RPMI8226 (cell line): ENCODE measurements at regions not wholly inside any gene's neighbourhood (a gene's known extent, or its start where the extent isn't known, plus 50 kb on each side); places are given as distances from the start of the nearest gene placed in this dataset.
"Not testable (repeated sequence)": the region's sequence is repeated elsewhere in the genome, so short reads cannot be mapped to it uniquely, and the experiment has no call there.

ENCODE experiments used
- DNase-seq: peaks from one replicate; pipeline ENCODE4 v3.0.0-alpha.2; 2015

DNA sequence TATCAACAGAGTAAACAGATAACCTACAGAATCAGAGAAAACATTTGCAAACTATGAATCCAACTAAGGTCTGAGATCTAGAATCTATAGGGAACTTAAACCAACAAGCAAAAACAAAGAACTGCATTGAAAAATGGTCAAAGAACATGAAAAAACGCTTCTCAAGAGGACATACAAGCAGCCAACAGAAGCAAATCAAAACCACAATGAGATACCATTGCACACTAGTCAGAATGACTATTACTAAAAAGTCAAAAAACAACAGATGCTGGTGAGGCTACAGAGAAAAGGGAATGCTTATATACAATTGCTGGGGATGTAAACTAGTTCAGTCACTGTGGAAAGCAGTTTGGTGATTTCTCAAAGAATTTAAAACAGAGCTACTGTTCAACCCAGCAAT, 255.7 kb downstream of the TMEM47 start:
- DNase-seq, result no peak

DNA sequence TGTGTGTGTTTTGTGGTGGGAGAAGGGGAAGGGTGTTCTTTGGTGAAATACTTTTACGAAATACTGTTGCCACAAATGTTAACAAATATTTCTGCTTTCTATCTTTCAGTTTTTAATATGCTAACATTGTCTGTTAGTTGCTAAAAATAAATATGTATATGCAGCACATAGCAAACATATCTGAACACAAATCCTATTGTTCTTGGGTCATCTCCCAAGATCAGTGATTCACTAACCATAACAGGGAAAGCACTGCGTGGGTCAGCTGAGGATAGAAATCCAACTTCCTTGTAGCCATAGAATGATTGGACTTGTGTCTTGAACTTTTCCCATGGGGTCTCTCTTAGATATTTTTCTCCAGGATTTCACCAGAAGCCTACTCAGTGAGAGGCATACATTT, 250.3 kb upstream of the FAM47A start:
- DNase-seq, result no peak

DNA sequence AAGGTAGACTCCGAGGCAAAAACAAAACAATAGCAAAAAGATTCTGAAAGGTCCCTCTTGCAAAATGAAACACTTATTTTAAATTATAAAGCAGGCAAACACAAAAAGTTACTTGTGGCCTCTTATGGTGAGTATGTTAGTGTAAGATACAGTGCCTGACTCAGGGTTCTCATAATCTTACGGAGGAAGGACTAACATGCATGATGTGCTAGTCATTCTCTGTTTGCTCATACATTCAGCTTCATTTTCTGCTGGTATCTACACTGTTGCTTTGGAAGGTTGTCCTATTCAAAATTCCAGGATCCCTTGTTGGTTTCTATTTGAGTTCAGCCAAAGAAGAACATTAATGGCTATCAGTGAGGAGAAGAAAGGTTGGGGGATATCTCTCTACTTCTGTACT, 249.1 kb upstream of the FAM47A start:
- DNase-seq, result no peak

DNA sequence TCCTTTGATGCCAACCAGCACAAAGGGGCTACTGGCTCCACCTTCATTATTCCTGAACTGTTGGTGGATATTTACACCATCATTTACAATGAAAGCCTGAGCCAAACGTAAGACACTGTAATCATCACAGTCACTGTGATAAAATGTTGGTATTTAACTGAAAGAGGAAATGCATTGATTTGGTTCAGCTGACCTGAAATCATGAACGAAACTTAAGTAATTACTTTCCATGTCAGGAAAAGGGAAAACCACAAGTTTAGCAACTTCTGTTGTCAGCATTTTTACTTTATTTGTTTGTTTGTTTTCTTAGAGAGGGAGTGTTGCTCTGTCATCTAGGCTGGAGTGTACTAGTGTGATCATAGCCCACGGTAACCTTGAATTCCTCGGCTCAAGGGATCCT, 247.8 kb upstream of the FAM47A start:
- DNase-seq, result no peak

DNA sequence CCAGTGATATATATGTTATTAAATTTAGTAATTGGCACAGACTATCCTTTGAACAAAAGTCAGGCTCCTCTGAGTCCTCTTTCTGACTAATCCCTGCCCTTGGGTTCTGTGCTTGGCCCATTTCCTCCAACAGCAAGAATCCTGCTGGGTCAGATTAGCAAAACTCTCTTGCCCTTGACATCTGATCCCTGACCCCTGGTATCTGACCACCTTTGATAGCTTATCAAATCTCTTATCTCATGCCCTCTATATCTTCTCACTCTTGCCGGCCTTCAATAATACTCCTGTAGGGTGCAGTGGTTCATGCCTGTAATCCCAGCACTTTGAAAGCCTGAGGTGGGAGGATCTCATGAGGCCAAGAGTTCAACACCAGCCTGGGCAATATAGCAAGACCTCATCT, 245.5 kb upstream of the FAM47A start:
- no peak for DNase-seq

DNA sequence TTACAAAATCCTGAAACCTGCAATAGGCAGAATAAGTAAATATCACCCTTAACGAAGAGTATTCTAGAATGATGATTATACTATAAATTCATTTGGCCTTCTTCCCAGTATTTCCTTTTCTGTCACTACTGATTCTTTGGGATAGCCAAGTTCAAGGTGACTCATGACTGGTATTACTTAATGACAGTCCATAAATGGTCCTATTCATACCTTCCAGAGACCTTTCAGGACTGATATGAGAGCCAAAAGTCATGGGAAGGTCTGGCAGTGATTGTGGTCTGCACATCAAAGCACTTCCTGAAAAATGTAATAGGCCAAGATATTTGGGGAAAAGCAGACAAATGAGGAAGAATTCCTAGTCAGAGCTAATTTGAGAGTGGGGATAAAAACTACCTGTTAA, 239.6 kb upstream of the FAM47A start:
- DNase-seq, result no peak

DNA sequence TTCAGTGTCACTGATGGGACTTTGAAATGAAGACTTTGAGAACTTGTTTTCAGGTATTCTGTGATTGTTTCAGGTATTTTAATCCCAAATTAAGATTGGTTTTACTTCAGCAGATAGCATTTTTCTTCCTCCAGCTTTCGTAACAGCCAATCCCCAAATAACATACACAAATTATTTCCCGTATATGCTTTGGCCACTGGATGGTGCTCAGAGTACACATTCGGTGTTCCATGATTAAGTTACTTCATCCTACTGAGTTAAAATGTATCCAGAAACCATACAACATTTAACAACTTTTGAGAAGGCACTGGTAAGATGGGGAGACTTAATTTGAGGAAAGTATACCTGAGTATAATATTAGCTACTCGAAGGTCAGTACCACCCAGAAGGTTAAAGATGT, 233.4 kb upstream of the FAM47A start:
- no peak for DNase-seq

DNA sequence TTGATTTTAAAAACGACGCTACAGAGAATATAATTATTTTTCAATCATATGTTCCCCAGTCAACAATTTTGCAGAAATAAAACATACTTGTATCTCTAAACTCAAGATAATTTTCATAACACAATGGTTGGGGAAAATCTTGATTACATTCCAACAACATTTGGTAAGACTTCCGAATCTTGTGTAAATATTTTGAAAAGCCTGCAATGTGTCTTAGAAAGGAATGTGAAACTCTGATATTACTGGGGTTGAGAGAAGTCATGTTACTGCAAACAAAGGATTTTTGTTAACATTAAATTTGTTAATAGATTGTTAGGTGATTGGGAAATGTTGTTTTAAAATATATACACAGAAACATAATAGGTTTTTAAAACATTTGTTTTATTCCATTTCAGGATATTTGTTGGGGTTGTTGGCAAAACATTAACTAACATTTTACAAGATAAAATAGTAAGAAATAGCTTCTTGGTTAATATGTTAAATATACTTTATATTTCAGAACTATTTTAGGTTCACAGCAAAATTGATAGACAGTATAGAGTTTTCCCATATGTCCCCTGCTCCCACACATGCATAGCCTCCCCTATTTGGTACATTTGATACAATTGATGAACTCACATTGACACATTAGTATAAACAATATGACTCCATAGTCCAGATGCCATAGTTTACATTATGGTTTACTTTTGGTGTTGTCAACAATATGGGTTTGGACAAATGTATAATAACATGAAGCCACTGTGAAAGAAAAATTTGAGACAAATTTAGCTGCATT, 218.6 kb upstream of the FAM47A start:
- DNase-seq, result no peak

DNA sequence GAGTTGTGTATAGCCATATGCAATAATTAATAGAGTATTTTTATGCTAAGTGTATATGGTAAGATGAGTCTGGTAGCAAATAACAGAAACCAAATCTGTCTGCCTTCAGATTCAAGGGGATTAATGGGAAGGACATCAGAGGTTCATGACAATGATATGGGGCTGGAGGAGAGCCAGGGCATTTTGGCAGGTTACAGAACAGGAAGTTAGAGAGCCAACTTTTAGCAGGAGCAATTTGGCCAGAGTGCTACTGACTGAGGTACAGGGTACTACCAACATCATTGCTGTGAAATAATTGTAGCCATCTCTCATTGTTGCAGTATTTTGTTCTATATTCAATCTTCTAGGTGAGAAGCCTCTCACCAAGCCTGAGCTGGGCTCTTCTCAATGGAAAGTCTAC, 210.9 kb upstream of the FAM47A start:
- DNase-seq, result no peak

DNA sequence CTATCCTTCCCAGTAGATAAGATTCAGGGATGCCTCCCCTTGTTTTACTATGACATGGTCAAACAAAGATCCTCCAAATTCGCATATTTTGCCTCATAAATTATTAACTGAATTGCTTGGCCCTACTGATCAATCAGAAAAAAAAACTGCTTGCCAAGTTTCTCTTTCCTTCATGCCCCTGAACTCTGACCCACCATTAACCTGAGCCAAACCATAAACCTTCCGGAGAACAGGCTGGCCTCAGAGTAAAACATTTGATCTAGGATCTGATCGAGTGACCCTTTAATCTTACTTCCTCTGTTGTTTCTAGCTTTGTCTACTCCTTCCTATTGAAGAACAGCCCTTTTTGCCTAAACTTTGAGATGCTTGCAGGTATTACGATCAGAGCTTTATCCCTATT, 209.7 kb upstream of the FAM47A start:
- no peak for DNase-seq

DNA sequence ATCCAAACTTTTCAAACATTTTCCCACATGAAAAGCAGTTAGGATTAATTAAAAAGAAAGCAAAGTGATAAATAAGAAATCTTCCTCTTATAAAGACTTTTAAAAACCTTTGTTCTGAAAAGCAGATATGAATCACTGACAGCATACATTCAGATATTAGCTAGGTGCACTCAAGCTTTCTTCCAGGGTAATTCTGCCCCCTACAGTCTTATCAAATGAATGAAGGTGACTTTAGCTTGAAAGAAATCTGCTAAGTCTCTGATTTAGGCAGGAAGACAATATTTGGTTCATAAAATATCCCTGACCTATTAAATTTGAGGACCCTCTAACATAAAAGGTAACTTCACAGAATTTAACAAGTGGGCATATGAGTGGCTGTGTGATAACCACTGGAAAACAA, 209.1 kb upstream of the FAM47A start:
- DNase-seq, result no peak

DNA sequence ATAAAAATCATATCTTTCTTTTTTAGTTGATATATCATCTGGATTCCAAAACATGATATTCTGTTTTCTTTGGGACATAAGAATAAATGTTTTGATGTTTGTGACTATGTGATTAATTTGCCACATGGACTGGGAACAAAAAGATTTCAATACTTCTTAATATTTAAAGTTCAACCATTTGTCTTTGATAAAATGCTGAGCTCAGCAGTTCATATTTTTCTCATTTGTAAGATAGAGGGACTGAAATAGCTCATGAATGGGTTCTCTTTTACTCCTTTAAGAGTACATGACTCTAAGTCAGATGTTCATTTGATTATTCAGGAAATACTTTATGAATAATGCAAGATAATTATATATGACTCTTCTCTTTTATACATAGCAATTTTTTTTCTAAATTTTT, 205.9 kb upstream of the FAM47A start:
- DNase-seq, result no peak

DNA sequence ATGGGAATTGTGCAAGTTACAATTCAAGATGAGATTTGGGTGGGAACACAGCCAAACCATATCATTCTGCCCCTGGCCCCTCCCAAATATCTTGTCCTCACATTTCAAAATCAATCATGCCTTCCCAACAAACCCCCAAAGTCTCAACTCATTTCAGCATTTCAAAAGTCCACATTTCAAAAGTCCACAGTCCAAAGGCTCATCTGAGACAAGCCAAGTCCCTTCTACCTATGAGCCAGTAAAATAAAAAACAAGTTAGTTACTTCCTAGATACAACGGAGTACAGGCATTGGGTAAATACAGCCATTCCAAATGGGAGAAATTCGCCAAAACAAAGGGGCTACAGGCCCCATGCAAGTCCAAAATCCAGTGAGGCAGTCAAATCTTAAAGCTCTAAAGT, 203.3 kb upstream of the FAM47A start:
- not testable (repeated sequence) for DNase-seq

DNA sequence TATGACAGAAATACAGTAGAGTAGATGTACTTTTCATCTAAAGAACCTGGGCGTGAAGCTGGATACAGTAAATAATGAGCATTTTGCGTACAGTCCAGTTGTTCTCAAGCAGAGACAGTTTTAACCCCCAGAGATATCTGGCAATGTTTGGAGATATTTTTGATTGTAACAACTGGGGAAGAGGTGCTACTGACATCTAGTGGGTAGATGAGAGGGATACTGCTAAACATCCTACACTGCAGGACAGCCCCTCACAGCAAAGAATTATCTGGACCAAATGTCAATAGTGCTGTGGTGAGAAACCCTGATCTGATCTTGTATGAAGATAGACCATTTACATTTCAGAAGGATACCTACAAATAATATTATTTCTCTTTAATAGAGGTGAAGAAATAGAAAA, 200.2 kb upstream of the FAM47A start:
- DNase-seq, result no peak

DNA sequence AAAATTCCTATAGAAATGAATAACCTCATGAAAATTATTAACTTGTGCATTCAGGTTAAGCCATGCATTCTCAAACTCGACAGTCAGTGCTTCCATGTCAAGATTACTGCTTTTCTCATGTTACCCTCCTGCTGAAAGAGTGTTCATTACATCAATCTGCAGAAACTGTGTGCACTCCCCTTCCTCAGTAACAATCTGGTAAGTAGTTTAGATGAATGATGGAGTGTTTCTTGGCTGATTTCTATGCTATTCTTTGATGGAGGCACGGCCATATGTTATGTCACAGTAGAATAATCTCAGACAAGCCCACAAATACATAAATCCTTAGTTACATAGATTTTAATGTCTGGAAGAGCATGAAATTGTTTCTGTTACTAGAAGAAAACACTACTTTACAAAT, 193.3 kb upstream of the FAM47A start:
- DNase-seq, result no peak

DNA sequence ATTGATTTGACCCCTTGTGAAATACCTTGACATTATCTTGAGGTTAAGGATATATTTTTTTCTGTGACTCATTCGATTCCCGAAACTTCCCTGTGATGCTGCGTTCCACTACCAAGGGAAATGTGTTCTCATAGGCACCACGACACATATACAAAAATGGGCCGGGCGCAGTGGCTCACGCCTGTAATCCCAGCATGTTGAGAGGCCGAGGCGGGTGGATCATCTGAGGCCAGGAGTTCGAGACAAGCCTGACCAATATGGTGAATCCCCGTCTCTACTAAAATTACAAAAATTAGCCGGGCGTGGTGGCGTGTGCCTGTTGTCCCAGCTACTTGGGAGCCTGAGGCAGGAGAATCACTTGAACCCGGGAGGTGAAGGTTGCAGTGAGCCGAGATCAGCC, 188.3 kb upstream of the FAM47A start:
- DNase-seq, result not testable (repeated sequence)

DNA sequence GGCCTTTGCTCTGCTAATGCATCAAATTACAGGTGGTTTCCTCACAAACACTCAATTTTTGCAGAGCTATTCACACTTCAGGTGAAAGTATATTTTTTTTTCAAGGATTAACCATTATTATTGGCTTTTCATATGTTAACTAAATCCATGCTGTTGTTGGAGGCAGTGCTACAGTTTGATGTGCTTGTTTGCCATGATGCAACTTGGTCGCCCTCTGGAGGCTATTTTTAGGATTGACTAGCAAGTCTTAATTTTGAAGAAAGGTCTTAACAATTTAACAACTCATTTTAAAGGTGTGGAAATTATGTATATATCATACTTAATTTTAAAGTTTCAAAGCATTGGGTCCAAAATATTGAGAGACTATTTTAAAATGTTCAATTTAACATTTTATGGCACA, 168.8 kb upstream of the FAM47A start:
- DNase-seq, result peak; percentile 23

DNA sequence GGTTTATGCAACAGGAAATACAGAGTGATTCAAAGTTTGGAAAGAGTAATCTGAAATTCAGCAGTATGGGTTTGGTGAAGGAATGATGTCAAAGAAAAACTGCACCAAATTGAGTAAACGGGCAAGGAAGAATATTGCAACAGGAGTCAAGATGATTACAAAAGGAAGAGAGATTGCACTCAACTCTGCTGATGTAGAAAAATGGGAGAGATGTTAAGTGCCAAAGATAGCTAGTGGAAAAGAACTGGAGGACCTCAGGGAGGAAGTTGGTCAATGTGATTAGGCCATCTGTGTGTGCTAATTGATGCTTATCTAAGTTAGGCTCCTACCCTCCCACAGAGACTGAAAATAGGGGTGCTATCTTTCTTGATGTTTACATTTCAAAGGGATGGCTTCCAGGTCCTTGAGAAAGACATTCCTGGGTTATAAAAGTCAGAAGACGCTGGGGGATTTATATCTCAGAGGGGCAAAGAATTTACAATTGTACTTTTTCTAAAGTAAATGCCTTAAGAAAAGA, 167.4 kb upstream of the FAM47A start:
- DNase-seq, result no peak

DNA sequence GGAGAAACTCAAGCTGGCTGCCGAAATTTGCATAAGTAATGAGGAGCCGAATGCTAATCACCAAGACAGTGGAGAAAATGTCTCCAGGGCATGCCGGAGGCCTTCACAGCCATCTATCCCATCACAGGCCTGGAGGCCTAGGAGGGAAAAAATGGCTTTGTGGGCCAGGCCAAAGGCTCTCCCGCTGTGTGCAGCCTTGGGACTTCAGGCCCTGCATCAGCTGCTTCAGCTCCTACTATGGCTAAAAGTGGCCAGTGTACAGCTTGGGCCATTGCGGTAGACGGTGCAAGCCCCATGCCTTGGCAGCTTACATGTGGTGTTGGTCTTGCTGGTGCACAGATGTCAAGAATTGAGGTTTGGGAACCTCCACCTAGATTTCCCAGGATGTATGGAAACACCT, 162.6 kb upstream of the FAM47A start:
- DNase-seq, result no peak

DNA sequence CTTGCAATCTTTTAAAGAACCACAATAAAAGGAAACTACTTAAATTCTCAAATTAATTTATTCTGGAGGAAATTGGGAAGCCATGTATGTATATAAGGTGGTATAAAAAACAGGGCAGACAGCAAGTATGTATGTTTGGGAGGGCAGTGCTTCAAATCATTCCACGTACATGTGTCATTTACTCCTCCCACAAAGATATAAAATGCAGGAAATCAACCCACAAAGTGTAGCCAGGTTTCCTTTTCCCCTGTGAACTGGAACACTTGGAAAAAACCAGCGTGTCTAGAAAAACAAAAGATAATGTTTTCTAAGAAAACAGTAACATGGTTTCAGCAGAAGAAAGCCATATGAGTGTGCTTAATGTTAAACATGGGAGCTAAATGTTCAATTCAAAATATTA, 156.7 kb upstream of the FAM47A start:
- no peak for DNase-seq

DNA sequence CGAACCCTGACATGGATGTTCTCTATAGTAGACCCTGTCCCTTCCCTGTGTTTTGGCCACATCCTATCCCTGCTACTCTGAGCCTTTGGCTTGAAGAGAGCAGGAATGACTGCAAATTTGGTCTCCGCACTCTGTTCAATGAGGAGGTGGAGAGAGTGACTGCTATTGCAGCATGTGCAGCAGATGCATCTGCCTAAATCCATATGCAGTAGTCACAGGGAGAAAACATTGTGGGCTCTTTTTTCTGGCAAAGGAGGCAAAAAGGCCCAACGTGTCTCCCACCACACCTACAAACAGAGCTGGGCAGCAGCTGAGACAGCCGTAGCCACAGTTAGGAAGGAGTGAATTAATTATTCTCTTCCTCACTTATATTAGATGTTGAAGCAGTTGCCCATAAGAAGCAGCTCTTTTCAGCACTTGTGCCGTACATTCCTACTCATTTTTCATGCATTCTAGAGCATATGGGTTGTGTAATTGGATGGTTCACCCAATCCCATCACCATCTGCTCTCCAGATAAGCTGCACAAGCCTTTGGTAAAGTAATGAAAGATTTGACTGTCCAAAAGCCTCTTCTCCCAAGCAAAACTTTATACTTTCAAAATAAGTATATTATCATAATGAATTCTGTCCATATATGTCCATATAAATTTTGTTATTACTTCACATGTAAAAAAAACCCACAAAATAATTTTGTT, 147.9 kb upstream of the FAM47A start:
- DNase-seq, result no peak

DNA sequence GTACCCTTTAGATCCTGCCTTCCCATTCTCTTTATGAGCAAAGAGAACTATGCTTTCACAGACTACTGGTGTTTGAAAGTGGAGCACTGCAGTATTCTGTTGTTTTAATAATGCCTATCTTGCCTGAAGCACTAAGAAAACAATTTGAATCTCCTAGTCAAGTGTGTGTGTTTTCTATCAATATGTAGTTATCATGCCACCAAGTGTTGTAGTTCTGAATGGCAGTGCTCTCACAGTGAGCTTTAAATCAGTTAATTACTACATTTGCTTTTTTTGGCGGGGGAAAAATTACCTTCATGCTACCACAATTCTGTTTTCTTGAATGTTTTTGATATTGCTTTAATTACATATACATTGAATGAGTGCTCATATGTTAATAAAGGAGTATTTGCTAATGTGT, 143.6 kb upstream of the FAM47A start:
- DNase-seq, result no peak

DNA sequence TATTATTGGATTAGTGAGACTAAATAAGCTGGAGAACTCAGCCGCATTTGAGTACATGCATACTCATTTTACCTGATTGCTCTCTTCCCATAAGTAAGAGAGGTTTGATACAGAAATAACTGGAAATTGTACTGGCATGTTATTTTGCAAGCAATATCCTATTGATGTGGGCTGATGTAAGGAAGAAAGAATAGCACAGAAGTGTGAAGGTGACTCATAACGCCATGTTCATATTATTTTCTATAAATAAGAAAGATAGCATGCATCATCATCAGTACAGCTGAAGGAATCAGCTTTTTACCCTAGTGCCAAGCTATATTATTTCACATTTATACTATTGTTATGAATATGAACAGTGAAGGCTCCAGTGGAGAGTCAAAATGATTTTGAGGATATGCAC, 138.3 kb upstream of the FAM47A start:
- no peak for DNase-seq

DNA sequence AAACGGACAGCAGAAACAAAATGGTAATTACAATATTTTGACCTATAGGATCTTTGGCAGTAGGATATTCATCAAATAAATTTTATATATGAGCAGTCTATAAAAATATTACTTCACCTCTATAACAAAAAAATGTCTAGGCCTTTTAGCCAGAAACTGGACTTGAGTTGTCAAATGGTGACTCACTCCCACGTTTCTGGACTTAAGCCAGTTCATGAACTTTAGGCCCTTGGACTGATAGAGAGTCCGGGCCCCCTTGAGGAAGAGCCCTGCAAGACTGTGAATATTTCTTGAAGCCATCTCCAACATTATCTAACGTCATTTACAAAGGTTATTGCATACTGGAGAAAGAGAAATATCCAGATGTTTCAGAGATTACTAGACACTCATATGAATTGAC, 106.8 kb upstream of the FAM47A start:
- DNase-seq, result no peak

DNA sequence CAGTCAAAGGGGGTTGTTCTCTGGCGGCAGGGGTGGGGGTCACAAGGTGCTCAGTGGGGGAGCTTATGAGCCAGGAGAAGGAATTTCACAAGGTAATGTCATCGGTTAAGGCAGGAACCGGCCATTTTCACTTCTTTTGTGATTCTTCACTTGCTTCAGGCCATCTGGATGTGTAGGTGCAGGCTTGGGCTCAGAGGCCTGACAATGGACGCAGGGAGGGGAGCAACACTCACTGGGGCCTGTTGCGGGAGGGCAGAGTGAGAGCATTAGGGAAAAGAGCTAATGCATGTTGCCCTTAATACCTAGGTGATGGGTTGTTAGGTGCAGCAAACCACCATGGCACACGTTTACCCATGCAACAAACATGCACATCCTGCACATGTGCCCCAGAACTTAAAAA, 98.0 kb upstream of the FAM47A start:
- DNase-seq, result not testable (repeated sequence)
